ENCODE measurements at regions not wholly inside any gene's neighbourhood (a gene's known extent, or its start where the extent isn't known, plus 50 kb on each side); places are given as distances from the start of the nearest gene placed in this dataset.

DNA sequence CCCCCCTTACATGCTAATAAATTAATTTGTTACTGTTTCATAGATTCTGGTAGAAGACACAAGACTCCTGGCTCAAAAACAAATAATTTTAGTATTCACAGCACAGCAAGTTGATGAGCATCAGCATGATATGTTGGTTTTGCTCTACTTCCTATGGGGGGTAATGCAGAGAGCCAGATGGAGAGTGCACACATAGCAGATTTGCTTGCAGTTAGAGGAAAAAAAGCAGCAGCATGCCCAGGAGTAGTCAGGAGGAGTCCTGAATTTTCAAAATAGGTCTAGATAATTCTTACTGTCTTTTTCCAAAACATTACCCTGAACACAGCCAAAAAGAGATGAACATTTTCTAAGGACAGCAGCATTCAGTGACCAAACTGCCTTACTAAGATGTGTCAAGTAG lies 261.3 kb downstream of the COX7C start:
- Histone ChIP-seq H4K20me1 (replicated peaks; ENCODE audit: control insufficient read depth, extremely low read depth, insufficient read depth, low read length) (no peaks in the 10 kb centered on the region), H3K27ac (ENCODE audit: insufficient read depth, low read depth, low read length) (no peak overlapping the region), H3K79me2 (ENCODE audit: control insufficient read depth, insufficient read depth, low read length) (no peaks in the 10 kb centered on the region), H2AFZ (ENCODE audit: low read depth, low read length) (no peak overlapping the region), H3K9me1 (replicated peaks; ENCODE audit: control insufficient read depth, extremely low read depth, insufficient read depth, low read length) (no peaks in the 10 kb centered on the region), H3K36me3 (ENCODE audit: control insufficient read depth in 2 of 2, extremely low read depth in 1 of 2, insufficient read depth in 2 of 2, low read length in 2 of 2) (no peaks in the 10 kb centered on the region), H3K9me3 (replicated peaks; ENCODE audit: control insufficient read depth, insufficient read depth, low read length) (no peaks in the 10 kb centered on the region), H3K27me3 (ENCODE audit: control insufficient read depth in 2 of 2, insufficient read depth in 2 of 2, low read length in 2 of 2) (no peaks in the 10 kb centered on the region), H3K4me1 (ENCODE audit: control insufficient read depth, extremely low read depth, insufficient read depth, low read length) (no peaks in the 10 kb centered on the region), H3K4me2 (ENCODE audit: insufficient read depth, low read length) (no peak overlapping the region), H3K9ac (replicated peaks; ENCODE audit: extremely low read depth, insufficient read depth, low read length) (no peak overlapping the region), H3K4me3 (replicated peaks in 1 of 3; ENCODE audit: insufficient read depth in 1 of 3, low read depth in 1 of 3, low read length in 3 of 3) (no peak overlapping the region)
- POLR2A ChIA-PET = no interaction called here
- TF ChIP-seq, protein P1, sequence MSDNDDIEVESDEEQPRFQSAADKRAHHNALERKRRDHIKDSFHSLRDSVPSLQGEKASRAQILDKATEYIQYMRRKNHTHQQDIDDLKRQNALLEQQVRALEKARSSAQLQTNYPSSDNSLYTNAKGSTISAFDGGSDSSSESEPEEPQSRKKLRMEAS (IDR thresholded peaks at IDR 0.05; ENCODE audit: insufficient read depth, insufficient read length) = no peak
- TF ChIP-seq EZH2 (IDR thresholded peaks at IDR 0.05; ENCODE audit: borderline replicate concordance, low read depth, low read length, severe bottlenecking) (no peak), POLR2AphosphoS5 (IDR thresholded peaks at IDR 0.05; ENCODE audit: insufficient read depth, low read depth, low read length) (no peak), MYC (IDR thresholded peaks at IDR 0.05; ENCODE audit: low read depth, low read length) (no peak), JUN (IDR thresholded peaks at IDR 0.05; ENCODE audit: borderline replicate concordance, insufficient read depth, insufficient read length, low read depth) (no peak), POLR2A (IDR thresholded peaks at IDR 0.05; ENCODE audit: low read depth, low read length) (no peak), GATA2 (IDR thresholded peaks at IDR 0.05; ENCODE audit: insufficient read depth, insufficient read length, low read depth, low read length) (no peak), FOS (IDR thresholded peaks at IDR 0.05; ENCODE audit: borderline replicate concordance, insufficient read depth, low read length) (no peak)
- TF ChIP-seq, protein P2, sequence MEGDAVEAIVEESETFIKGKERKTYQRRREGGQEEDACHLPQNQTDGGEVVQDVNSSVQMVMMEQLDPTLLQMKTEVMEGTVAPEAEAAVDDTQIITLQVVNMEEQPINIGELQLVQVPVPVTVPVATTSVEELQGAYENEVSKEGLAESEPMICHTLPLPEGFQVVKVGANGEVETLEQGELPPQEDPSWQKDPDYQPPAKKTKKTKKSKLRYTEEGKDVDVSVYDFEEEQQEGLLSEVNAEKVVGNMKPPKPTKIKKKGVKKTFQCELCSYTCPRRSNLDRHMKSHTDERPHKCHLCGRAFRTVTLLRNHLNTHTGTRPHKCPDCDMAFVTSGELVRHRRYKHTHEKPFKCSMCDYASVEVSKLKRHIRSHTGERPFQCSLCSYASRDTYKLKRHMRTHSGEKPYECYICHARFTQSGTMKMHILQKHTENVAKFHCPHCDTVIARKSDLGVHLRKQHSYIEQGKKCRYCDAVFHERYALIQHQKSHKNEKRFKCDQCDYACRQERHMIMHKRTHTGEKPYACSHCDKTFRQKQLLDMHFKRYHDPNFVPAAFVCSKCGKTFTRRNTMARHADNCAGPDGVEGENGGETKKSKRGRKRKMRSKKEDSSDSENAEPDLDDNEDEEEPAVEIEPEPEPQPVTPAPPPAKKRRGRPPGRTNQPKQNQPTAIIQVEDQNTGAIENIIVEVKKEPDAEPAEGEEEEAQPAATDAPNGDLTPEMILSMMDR (IDR thresholded peaks at IDR 0.05; ENCODE audit: extremely low read depth in 1 of 2, insufficient read depth in 1 of 2, low read depth in 1 of 2, low read length in 2 of 2) = no peak
- intact Hi-C loops (cut with micrococcal nuclease) = no loop called here
- BruUV-seq (replicated peaks) = no TSS peak
- FAIRE-seq (no peak), DNase-seq (ENCODE audit: low read depth, low spot score) (no peak)
- CTCF ChIA-PET = interaction anchor here (2.9 to 7.0 kb wide), 2 partner anchors 89 to 133 kb away, joined by 79 to 152 read pairs; no protein-coding TSS in a partner anchor
- dilution Hi-C loops (cut with MboI; ENCODE audit: extremely low pct_ligation_motif_present, low sequenced_read_pairs) = no loop called here
